Cardiac muscle cell (in vitro differentiated cells and primary cell): ENCODE measurements at regions not wholly inside any gene's neighbourhood (a gene's known extent, or its start where the extent isn't known, plus 50 kb on each side); places are given as distances from the start of the nearest gene placed in this dataset.

ENCODE experiments used
- DNase-seq, 2 donors: peaks; one replicate each; pipeline versions ENCODE4 v3.0.0 to v3.0.0-alpha.2; 2010 to 2017; ENCODE audit warnings: low read depth in 1 of 2, low spot score in 1 of 2
- H3K27ac ChIP-seq: fragments of 200-600 bp; sonication (generic); 2 replicates; pipeline ENCODE4 v1.5.1; 2016
- H3K27me3 ChIP-seq: fragments of 200-600 bp; sonication (generic); 2 replicates; pipeline ENCODE4 v1.6.0; 2016; ENCODE audit warnings: control low read depth
- H3K36me3 ChIP-seq: fragments of 200-600 bp; sonication (generic); 2 replicates; pipeline ENCODE4 v1.5.1; 2016; ENCODE audit warnings: control low read depth
- H3K4me1 ChIP-seq: fragments of 200-600 bp; sonication (generic); 2 replicates; pipeline ENCODE4 v1.8.1; 2017; ENCODE audit warnings: low read depth, mild to moderate bottlenecking, mixed run types
- H3K4me3 ChIP-seq: fragments of 200-600 bp; sonication (generic); 2 replicates; pipeline ENCODE4 v1.5.1; 2016; ENCODE audit warnings: mild to moderate bottlenecking
- H3K9me3 ChIP-seq: fragments of 200-600 bp; sonication (generic); 2 replicates; pipeline ENCODE4 v1.5.1; 2017; ENCODE audit warnings: low read depth, mild to moderate bottlenecking, control low read depth
- TF ChIP-seq, protein P1 (sequence below): IDR thresholded peaks from 2 replicates; pipeline ENCODE4 v1.5.1; 2012; ENCODE audit warnings: low read depth, mild to moderate bottlenecking, low read length

DNA sequence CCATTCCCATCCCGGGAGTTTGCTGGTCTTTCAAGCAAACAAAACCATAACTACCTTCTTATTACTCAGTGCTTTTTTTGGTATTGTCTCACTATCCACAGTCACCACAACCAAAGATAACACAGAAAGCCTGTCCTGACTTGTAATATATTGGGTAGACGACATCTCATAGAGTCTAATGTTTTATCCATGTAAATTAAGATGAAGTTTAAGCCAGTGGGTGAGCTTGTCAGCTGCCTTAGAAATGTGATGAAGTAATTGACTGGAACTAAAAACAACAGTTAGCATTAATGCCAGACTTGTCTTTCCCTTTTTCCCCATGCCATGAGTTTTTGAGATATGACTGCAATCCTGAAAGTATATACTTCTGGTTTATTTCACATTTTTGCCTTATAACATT is 282.7 kb upstream of the PRDM1 start:
- TF ChIP-seq, protein P1, sequence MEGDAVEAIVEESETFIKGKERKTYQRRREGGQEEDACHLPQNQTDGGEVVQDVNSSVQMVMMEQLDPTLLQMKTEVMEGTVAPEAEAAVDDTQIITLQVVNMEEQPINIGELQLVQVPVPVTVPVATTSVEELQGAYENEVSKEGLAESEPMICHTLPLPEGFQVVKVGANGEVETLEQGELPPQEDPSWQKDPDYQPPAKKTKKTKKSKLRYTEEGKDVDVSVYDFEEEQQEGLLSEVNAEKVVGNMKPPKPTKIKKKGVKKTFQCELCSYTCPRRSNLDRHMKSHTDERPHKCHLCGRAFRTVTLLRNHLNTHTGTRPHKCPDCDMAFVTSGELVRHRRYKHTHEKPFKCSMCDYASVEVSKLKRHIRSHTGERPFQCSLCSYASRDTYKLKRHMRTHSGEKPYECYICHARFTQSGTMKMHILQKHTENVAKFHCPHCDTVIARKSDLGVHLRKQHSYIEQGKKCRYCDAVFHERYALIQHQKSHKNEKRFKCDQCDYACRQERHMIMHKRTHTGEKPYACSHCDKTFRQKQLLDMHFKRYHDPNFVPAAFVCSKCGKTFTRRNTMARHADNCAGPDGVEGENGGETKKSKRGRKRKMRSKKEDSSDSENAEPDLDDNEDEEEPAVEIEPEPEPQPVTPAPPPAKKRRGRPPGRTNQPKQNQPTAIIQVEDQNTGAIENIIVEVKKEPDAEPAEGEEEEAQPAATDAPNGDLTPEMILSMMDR: no peak
- DNase-seq: no peak
- Histone ChIP-seq H3K36me3 (no peaks in the 10 kb centered on the region), H3K9me3 (no peaks in the 10 kb centered on the region), H3K4me3 (no peak overlapping the region), H3K4me1 (no peaks in the 10 kb centered on the region), H3K27ac (no peak overlapping the region), H3K27me3 (no peaks in the 10 kb centered on the region)

DNA sequence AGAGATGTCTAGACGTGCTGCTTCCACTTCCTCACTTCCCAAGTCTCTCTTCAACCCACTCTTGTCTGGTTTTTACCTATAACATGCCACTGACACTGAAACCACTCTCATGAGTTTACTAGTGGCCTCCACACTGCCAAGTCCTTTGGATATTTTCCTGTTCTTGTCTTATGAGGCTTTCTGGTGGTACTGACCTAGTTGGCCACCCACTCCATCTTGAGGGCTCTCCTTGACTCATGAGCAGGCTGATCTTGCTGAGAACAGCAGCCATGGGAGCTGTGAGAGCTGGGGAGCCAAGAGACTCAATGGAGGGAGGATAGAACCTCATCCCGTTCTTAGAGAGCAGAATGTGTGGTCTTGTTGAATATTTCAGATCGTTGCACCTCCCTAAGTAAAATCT is 283.4 kb upstream of the PRDM1 start:
- no peak for DNase-seq
- TF ChIP-seq, protein P1: no peak
- Histone ChIP-seq H3K36me3 (no peaks in the 10 kb centered on the region), H3K9me3 (no peaks in the 10 kb centered on the region), H3K4me3 (no peak overlapping the region), H3K4me1 (no peaks in the 10 kb centered on the region), H3K27ac (no peak overlapping the region), H3K27me3 (no peaks in the 10 kb centered on the region)

DNA sequence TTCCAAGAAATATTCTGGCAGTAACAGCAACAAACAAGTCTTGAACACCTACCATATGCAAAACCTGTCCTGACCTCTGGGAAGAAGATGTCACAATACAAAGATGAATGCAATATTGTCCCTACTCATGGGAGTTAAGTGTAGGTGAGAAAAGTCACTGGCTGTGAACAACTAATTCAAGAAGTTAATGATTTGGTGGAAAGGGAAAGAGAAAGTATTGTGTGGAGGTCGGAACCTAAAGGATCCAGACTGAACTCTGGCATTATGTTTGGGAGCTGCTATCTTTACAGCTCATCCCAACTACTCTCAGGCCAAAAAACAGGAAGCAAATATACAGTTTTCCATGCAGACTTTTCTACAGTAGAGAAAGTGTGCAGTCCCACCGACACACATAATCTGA is 285.3 kb upstream of the PRDM1 start:
- Histone ChIP-seq H3K36me3 (no peaks in the 10 kb centered on the region), H3K27me3 (no peaks in the 10 kb centered on the region), H3K27ac (no peak overlapping the region), H3K4me1 (no peaks in the 10 kb centered on the region), H3K4me3 (no peak overlapping the region), H3K9me3 (no peaks in the 10 kb centered on the region)
- TF ChIP-seq, protein P1: no peak
- no peak for DNase-seq

DNA sequence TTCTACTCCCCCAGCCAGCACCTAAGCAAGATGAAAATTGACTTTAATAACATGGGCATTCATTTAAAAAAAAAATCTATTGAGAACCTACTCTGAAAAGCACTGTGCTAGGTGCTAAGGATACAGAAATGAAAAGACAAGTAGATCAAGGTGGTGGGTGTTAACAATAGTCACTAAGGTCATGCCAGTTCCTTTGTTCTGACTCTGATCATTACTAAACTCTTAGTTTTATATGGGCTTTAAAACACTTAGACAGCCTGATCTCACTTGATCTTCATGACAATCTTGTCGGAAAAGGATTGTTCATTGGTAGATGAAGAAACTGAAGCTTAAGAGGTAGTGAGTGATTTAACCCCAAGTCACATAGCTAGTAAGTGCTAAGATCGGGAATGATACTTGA is 285.7 kb upstream of the PRDM1 start:
- Histone ChIP-seq H3K27me3 (no peaks in the 10 kb centered on the region), H3K4me3 (no peak overlapping the region), H3K4me1 (no peaks in the 10 kb centered on the region), H3K36me3 (no peaks in the 10 kb centered on the region), H3K27ac (no peak overlapping the region), H3K9me3 (no peaks in the 10 kb centered on the region)
- TF ChIP-seq, protein P1: no peak
- no peak for DNase-seq

DNA sequence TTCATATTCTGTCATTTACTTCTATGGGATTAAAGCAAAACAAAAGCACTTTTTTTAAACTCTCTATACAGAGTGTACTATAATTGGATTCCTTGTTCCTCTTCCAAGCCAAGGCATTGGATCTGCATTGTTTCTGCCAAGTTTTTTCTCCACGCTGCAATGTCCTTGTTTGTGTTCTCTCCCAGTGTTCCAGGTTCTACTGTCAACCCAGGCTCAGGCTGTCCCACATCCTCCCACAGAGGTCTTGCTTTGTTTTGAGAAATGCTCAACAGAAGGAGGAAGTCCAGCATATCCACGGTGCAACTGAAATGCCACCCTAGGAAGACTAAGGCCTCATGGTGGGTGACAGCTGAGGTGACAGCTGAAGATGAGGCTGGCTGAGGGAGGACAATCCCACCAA is 287.1 kb upstream of the PRDM1 start:
- Histone ChIP-seq H3K36me3 (no peaks in the 10 kb centered on the region), H3K27ac (no peak overlapping the region), H3K27me3 (no peaks in the 10 kb centered on the region), H3K9me3 (no peaks in the 10 kb centered on the region), H3K4me3 (no peak overlapping the region), H3K4me1 (no peaks in the 10 kb centered on the region)
- no peak for DNase-seq
- TF ChIP-seq, protein P1: no peak

DNA sequence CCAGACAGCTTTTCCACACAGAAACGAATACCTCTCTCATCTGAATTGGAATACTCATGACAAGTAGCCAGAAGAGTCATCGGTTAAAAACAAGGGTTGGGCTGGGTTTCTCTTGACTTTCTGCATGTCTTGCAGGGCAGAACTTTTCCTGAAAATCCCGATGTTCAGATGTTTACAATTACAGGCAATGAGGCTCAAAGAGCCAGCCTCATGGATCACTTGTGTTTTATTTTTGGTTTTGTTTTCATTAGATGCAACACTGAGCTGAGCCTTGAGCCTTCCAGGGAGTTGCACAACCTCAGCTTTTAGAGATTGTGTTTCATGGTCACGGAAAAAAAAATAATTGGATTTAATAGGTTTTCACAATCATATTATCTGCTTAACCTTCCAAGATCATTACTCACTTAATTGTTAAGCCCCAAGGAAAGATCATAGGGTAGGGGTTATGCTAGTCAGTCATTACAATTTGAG is 288.1 kb upstream of the PRDM1 start:
- Histone ChIP-seq H3K27me3 (no peaks in the 10 kb centered on the region), H3K4me1 (no peaks in the 10 kb centered on the region), H3K4me3 (no peak overlapping the region), H3K9me3 (no peaks in the 10 kb centered on the region), H3K36me3 (no peaks in the 10 kb centered on the region), H3K27ac (no peak overlapping the region)
- TF ChIP-seq, protein P1: no peak
- DNase-seq: peak in 1 of 2 donors; percentile 4
